ENCODE measurements at regions not wholly inside any gene's neighbourhood (a gene's known extent, or its start where the extent isn't known, plus 50 kb on each side); places are given as distances from the start of the nearest gene placed in this dataset.

GRCh38 chr2:183521911-183522310 lies 397.7 kb downstream of the NUP35 start:
- TF ChIP-seq EZH2 (IDR thresholded peaks at IDR 0.05; ENCODE audit: low read length, unreplicated experiment) (no peak), CTCF (conservative IDR thresholded peaks at IDR 0.05; ENCODE audit: low read depth, low read length) (no peak)
